Nephron progenitor cell (in vitro differentiated cells): ENCODE measurements at regions not wholly inside any gene's neighbourhood (a gene's known extent, or its start where the extent isn't known, plus 50 kb on each side); places are given as distances from the start of the nearest gene placed in this dataset.

ENCODE experiments used
- DNase-seq: peaks from one replicate; pipeline ENCODE4 v3.0.0; 2021
- H3K27ac Mint-ChIP-seq: 2 replicates; pipeline ENCODE4 v1.8.0; 2021; ENCODE audit warnings: mild to moderate bottlenecking, moderate library complexity, mixed read lengths
- H3K27me3 Mint-ChIP-seq: 2 replicates; pipeline ENCODE4 v1.8.0; 2021; ENCODE audit warnings: mild to moderate bottlenecking, low read depth, mixed read lengths; ENCODE audit not compliant: poor library complexity
- H3K36me3 Mint-ChIP-seq: 2 replicates; pipeline ENCODE4 v1.8.0; 2021; ENCODE audit warnings: low read depth, mixed read lengths
- H3K4me1 Mint-ChIP-seq: 2 replicates; pipeline ENCODE4 v1.8.0; 2021; ENCODE audit warnings: mixed read lengths
- H3K4me3 Mint-ChIP-seq: 2 replicates; pipeline ENCODE4 v1.8.0; 2021; ENCODE audit warnings: mild to moderate bottlenecking, moderate library complexity, mixed read lengths
- H3K9me3 Mint-ChIP-seq: 2 replicates; pipeline ENCODE4 v1.8.0; 2021; ENCODE audit warnings: mild to moderate bottlenecking, moderate library complexity, mixed read lengths
- TF ChIP-seq, protein P1 (sequence below): fragments of 200-600 bp; sonication (generic); IDR thresholded peaks from 2 replicates; pipeline ENCODE4 v1.5.0; 2021; ENCODE audit warnings: antibody characterized with exemption

GRCh38 chr22:49370627-49371301 lies 456.9 kb downstream of the BRD1 start:
- H3K4me3 Mint-ChIP-seq: no peak overlapping the region

DNA sequence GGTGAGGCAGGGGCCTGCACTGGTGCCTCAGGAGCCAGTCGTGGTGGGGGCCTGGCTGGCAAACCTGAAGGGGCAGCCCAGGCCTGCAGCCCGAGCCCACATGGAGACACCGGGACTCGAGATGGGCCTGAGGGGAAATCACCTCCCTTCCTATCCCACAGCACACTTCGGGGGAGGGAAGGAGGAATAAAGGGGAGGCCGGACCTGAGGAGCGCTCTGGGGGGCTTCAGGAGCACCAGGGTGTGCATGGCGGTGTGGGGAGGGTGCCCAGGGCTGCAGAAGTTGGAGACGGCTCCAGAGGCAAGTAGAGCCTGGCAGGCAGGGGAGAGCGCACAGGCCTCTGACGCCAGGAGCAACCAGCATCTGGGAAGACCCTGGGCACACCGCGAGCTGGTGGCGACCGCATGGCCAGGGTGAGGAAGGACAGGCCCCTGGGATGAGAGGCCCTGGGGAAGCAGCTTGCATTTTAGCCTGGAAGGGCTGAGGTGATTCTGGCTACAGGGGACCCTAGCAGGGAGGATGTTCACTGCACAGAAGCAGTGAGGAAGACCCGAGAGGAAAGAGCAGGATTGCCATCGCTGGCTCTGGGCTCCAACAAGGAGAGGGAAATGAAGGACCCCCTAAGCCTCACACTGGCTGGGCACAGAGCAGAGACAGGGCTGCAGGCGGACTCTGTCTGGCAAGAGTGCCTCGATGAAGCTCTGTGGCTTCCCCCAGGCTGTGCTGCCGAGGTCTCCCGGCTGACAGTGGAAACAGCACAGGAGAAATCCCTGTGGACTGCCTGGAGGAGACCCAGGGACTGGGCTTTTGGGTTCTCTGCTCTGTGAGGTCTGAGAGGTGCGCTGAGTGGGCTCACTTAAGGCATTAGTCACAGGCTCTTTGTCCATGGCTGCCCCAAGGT lies 457.7 kb downstream of the BRD1 start:
- Mint-ChIP-seq H3K4me1 (peaks cover 14% of the 10 kb centered on the region), H3K36me3 (no peaks in the 10 kb centered on the region), H3K27ac (no peak overlapping the region), H3K27me3 (peaks cover 8% of the 10 kb centered on the region), H3K4me3 (no peak overlapping the region), H3K9me3 (no peaks in the 10 kb centered on the region)
- TF ChIP-seq, protein P1, sequence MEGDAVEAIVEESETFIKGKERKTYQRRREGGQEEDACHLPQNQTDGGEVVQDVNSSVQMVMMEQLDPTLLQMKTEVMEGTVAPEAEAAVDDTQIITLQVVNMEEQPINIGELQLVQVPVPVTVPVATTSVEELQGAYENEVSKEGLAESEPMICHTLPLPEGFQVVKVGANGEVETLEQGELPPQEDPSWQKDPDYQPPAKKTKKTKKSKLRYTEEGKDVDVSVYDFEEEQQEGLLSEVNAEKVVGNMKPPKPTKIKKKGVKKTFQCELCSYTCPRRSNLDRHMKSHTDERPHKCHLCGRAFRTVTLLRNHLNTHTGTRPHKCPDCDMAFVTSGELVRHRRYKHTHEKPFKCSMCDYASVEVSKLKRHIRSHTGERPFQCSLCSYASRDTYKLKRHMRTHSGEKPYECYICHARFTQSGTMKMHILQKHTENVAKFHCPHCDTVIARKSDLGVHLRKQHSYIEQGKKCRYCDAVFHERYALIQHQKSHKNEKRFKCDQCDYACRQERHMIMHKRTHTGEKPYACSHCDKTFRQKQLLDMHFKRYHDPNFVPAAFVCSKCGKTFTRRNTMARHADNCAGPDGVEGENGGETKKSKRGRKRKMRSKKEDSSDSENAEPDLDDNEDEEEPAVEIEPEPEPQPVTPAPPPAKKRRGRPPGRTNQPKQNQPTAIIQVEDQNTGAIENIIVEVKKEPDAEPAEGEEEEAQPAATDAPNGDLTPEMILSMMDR: no peak
- DNase-seq: no peak

More at GRCh38 chr22:49370627-49371301, 456.9 kb downstream of the BRD1 start:
- H3K27me3 Mint-ChIP-seq: peaks cover 8% of the 10 kb centered on the region
- no peaks in the 10 kb centered on the region for H3K9me3 Mint-ChIP-seq
- H3K4me1 Mint-ChIP-seq: peaks cover 14% of the 10 kb centered on the region
- H3K36me3 Mint-ChIP-seq: no peaks in the 10 kb centered on the region
- H3K27ac Mint-ChIP-seq: no peak overlapping the region
- no peak for DNase-seq
- TF ChIP-seq, protein P1: no peak

DNA sequence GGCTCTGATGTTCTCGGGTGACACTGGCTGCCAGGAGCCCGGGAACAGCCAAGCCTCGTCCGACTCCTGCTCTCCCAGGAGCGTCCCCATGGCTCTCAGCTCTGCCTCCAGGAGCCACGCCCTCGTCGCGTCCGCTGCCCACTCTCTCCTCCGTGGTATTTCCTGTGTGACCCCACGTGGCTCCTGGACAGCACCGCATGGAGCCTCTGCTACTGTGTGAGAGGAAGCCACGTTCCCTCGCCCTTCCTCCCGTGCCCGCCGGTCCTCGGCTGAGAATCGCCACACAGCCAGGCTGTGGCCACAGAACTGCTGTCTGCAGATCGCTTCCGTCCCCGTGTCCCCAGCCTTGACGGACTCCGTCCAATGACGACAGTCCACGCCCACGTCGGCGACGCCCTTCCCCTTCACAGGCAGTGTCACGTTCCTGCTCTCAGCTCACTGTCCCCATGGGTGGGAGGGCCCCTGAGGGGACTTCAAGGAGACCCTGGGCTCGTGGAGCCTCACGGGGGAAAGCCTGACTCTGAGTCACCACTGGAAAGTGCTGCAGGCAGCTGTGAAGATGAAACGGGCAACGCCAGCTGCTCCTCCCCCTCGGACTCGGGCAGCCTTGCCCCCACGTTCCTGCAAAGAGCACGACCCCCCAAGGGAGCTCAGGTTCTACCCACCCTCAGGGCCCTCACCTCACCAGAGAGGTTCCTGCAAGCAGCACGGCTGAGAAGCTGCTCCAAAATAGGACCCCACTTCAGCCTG lies 458.5 kb downstream of the BRD1 start:
- H3K27me3 Mint-ChIP-seq: peaks cover 8% of the 10 kb centered on the region
- no peaks in the 10 kb centered on the region for H3K36me3 Mint-ChIP-seq
- H3K27ac Mint-ChIP-seq: no peak overlapping the region
- no peak for DNase-seq
- H3K4me1 Mint-ChIP-seq: peaks cover 14% of the 10 kb centered on the region
- H3K4me3 Mint-ChIP-seq: no peak overlapping the region
- TF ChIP-seq, protein P1: no peak
- peaks cover 4% of the 10 kb centered on the region for H3K9me3 Mint-ChIP-seq

DNA sequence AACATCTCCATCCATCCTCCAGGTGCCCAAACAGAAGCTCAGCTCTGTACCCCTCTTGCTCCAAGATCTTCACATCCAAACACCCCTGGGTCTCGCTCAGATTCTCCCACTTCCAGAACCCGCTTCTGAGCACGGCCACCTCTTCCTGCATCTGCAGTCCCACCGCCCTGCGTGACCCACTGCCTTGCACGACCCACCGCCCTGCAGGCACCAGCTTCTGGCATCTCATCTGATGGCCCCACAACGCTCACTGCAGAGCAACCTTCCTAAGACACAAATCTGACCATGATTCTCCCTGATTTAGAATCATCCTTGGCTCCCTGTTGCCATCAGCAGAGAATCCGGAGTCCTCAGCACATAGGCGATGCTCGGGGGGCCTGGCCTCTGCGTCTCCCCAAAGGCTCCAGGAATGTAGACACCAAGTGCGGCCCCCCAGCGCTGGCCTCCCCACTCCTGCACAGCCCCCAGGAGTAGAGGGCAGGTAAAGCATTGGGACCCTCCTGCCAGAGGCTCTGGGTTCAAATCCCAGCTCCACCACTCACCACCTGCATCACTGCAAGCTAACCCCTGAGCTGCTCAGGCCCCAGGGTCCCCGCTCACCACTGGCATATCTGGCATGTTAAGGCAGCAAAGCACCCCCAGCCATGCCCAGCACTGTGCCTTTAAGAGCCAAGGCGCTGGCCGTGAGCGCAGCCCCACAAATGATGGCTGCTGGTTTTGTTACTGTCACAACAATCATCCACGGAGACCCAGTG lies 459.3 kb downstream of the BRD1 start:
- Mint-ChIP-seq H3K9me3 (peaks cover 10% of the 10 kb centered on the region), H3K27ac (no peak overlapping the region), H3K36me3 (no peaks in the 10 kb centered on the region), H3K27me3 (peaks cover 8% of the 10 kb centered on the region), H3K4me1 (peaks cover 14% of the 10 kb centered on the region), H3K4me3 (no peak overlapping the region)
- TF ChIP-seq, protein P1: no peak
- DNase-seq: no peak

DNA sequence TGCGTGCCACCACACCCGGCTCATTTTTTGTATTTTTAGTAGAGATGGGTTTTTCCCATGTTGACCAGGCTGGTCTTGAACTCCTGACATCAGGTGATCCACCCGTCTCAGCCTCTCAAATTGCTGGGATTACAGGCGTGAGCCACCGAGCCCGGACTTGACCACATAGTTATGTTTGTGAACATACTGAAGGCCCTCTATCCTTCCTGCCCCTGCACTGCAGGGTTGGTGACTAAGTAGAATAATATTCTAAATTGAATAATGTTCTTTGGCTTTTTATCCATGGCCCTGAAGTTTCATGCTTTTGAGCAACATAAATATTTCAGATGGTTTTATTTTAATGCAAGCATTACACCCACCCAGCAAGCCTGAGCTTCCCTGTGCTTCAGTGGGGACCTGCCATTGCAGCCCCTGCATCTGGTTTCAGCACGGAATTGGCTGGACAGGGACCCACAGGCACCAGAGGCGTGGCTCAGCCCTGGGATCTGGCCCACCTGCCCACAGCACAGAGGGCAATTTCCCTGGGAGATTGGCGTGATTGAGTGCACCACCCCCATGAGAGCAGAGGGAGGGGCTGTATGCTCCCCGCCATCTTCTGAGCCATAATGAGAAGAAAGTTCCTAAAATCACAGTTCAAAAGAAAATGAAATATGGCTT lies 460.5 kb downstream of the BRD1 start:
- no peak overlapping the region for H3K27ac Mint-ChIP-seq
- H3K36me3 Mint-ChIP-seq: no peaks in the 10 kb centered on the region
- TF ChIP-seq, protein P1: no peak

More for the DNA sequence above, 460.5 kb downstream of the BRD1 start:
- no peak overlapping the region for H3K4me3 Mint-ChIP-seq
- peaks cover 6% of the 10 kb centered on the region for H3K4me1 Mint-ChIP-seq
- H3K9me3 Mint-ChIP-seq: peaks cover 11% of the 10 kb centered on the region
- no peak for DNase-seq
- peaks cover 8% of the 10 kb centered on the region for H3K27me3 Mint-ChIP-seq
